ENCODE measurements at regions not wholly inside any gene's neighbourhood (a gene's known extent, or its start where the extent isn't known, plus 50 kb on each side); places are given as distances from the start of the nearest gene placed in this dataset.

DNA sequence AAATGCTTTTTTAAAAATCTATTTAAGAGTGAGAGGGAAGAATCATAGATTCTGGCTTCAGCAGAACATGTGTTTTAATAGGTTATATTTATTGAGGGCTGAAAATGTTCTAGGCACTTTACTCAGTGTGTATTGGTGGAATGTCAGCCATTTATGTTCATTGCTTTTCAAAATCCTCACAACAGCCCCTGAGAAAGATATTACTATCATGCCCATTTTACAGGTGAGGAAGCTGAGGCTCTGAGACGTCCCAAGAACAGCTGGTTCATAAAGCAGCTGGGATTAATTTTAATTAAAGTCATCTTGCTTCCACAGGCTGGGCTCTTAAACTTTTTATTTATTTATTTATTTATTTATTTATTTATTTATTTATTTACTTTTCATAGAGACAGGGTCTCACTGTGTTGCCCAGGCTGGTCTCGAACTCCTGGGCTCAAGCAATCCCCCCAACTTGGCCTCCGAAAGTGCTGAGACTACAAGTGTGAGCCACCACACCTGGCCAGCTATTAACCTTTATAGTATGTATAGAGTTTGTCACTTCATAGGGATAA, 364.6 kb downstream of the SHQ1 start:
- H3K4me3 ChIP-seq (ENCODE audit: low read depth, low read length), result no peak overlapping the region
- TF ChIP-seq, protein P1, sequence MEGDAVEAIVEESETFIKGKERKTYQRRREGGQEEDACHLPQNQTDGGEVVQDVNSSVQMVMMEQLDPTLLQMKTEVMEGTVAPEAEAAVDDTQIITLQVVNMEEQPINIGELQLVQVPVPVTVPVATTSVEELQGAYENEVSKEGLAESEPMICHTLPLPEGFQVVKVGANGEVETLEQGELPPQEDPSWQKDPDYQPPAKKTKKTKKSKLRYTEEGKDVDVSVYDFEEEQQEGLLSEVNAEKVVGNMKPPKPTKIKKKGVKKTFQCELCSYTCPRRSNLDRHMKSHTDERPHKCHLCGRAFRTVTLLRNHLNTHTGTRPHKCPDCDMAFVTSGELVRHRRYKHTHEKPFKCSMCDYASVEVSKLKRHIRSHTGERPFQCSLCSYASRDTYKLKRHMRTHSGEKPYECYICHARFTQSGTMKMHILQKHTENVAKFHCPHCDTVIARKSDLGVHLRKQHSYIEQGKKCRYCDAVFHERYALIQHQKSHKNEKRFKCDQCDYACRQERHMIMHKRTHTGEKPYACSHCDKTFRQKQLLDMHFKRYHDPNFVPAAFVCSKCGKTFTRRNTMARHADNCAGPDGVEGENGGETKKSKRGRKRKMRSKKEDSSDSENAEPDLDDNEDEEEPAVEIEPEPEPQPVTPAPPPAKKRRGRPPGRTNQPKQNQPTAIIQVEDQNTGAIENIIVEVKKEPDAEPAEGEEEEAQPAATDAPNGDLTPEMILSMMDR (conservative IDR thresholded peaks at IDR 0.05; ENCODE audit: low read depth, low read length), result no peak
- no peak for DNase-seq (ENCODE audit: low read depth)

DNA sequence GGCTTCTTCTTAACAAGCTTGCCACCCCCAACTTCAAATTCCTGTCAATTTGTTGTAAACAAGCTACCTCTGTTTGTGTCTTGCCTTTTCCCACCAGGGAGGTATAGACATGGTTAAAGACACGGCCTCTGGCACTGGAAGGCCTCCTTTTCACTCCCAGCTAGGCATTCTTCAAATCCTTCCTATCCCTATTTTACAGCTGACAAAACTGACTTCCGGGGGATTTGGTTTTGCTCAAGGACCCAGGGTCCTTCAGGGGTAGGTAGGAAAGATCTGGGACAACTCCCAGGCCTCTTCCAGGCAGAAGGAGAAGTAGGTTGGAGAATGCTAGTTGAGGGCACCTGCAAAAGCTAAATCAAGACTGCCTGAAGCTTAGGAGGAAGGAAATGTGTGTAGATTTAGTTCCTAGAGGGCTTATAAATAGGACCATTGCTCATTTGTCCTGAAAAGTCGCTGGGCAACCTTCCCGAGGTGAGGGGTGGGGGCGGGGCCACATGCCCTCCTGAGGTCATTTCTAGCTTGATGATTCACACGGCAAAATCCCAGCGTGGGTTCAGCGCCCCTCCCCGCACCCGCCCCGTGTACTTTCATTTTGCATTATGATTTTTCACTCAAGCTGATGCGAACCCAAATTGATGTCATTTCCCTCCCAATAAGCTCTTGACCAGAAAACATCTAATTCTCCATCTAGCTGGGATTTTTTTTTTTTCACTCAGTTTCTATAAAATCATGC, 365.5 kb downstream of the SHQ1 start:
- peak; percentile 82 for DNase-seq (ENCODE audit: low read depth)
- TF ChIP-seq, protein P1 (conservative IDR thresholded peaks at IDR 0.05; ENCODE audit: low read depth, low read length), result no peak
- H3K4me3 ChIP-seq (ENCODE audit: low read depth, low read length), result peak overlapping the region; percentile 31

DNA sequence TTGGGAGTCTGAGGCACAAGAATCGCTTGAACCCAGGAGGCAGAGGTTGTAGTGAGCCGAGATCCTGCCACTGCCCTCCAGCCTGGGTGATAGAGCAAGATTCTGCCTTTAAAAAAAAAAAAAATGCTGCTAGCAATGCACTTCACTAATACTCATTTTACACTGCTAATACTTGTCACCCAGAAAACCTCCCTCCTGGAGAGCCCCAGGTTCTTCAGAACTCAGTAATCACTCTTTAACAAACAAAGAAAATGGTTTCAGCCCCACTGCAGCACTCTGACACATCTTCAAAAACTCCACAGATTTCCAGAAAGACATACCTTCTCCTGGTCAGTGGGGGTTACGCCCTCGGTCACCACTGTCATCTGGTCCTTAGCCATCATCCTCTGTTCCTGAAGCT, 366.7 kb downstream of the SHQ1 start:
- H3K4me3 ChIP-seq (ENCODE audit: low read depth, low read length), result no peak overlapping the region
- TF ChIP-seq, protein P1 (conservative IDR thresholded peaks at IDR 0.05; ENCODE audit: low read depth, low read length), result no peak
- DNase-seq (ENCODE audit: low read depth), result no peak

DNA sequence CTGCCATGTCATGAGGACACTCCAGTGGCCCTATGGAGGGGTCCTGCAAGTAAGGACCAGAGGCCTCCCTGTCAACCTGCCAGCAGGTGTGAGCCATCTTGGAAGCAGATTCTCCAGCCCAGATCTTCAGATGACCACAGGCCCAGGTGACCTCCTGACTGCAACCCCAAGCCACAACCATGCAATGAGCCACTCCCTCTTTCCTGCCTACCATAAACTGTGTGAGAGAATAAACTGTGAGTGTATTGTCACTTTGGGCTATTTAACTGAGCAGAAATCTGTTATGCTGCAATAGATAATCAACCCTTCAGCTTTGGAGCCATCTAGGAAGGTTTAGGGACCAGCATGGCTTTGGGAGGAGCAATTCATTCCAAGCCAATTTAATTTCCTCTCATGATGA, 367.9 kb downstream of the SHQ1 start:
- TF ChIP-seq, protein P1 (conservative IDR thresholded peaks at IDR 0.05; ENCODE audit: low read depth, low read length), result no peak
- no peak for DNase-seq (ENCODE audit: low read depth)
- H3K4me3 ChIP-seq (ENCODE audit: low read depth, low read length), result no peak overlapping the region

DNA sequence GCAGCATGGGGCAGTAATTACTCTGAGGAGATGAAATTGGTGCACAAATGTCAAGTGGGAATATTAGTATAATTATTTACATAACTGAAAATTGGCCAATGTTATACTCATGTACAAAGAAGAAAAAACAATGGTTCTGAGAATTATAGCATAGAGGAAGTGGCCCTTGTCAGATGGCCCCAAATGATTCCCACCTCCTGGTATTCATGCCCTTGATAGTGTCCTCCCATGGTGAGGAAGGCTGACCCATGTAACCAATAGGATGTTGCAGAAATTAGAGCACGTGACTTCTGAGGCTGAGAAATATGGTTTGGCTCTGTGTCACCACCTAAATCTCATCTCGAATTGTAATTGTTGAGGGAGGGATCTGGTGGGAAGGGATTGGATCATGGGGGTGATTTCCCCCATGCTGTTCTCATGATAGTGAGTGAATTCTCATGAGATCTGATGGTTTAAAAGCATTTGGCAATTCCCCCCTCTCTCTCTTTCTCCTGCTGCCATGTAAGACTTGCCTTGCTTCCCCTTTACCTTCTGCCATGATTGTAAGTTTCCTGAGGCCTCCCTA, 368.5 kb downstream of the SHQ1 start:
- TF ChIP-seq, protein P1 (conservative IDR thresholded peaks at IDR 0.05; ENCODE audit: low read depth, low read length), result no peak
- DNase-seq (ENCODE audit: low read depth), result no peak
- no peak overlapping the region for H3K4me3 ChIP-seq (ENCODE audit: low read depth, low read length)

DNA sequence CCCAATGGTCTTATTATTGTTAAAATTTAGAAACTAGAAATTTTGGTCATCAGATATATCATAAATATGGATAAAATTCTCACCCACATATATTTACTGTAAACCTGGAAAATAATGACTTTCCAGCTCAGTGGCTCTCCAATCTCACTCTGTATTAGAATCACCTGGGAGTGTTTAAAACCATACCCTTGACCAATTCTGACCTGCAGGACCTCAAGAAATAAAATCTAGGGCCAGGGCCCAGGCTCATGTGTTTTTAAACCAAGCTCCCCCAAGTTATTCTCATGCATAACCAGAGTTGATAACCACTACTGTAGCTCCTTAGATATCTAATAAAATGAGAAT, 372.1 kb downstream of the SHQ1 start:
- TF ChIP-seq, protein P1 (conservative IDR thresholded peaks at IDR 0.05; ENCODE audit: low read depth, low read length), result no peak
- no peak overlapping the region for H3K4me3 ChIP-seq (ENCODE audit: low read depth, low read length)
- no peak for DNase-seq (ENCODE audit: low read depth)

Measured in choroid plexus epithelial cell (primary cell).